HG03521 (cell line): ENCODE measurements at regions not wholly inside any gene's neighbourhood (a gene's known extent, or its start where the extent isn't known, plus 50 kb on each side); places are given as distances from the start of the nearest gene placed in this dataset.

ENCODE experiments used
- ATAC-seq: cut with Tn5 transposase; IDR thresholded peaks from one replicate; pipeline ENCODE4 v1.9.1; 2021; ENCODE audit warnings: mild to moderate bottlenecking, moderate library complexity; ENCODE audit not compliant: unreplicated experiment

- no peak for ATAC-seq
Observed at GRCh38 chr2:147560810-147561535, 283.9 kb upstream of the ACVR2A start.

GRCh38 chr2:147559070-147559725 is 285.6 kb upstream of the ACVR2A start:
- no peak for ATAC-seq

GRCh38 chr2:147558620-147559019 is 286.2 kb upstream of the ACVR2A start:
- ATAC-seq: no peak

- ATAC-seq: no peak
Observed at GRCh38 chr2:147554521-147555107, 290.2 kb upstream of the ACVR2A start.

GRCh38 chr2:147553775-147554271 is 291.0 kb upstream of the ACVR2A start:
- ATAC-seq: no peak

- no peak for ATAC-seq
Observed at GRCh38 chr2:147550995-147551731, 293.7 kb upstream of the ACVR2A start.

GRCh38 chr2:147549054-147549453 is 295.8 kb upstream of the ACVR2A start:
- no peak for ATAC-seq

- ATAC-seq: no peak
Observed at GRCh38 chr2:147548451-147548850, 296.4 kb upstream of the ACVR2A start.

GRCh38 chr2:147547440-147547839 is 297.4 kb upstream of the ACVR2A start:
- no peak for ATAC-seq

- no peak for ATAC-seq
Observed at GRCh38 chr2:147546109-147546508, 298.7 kb upstream of the ACVR2A start.

- ATAC-seq: no peak
Observed at GRCh38 chr2:147543056-147543455, 301.8 kb upstream of the ACVR2A start.

- no peak for ATAC-seq
Observed at GRCh38 chr2:147542351-147542750, 302.5 kb upstream of the ACVR2A start.

GRCh38 chr2:147541314-147541713 is 303.5 kb upstream of the ACVR2A start:
- no peak for ATAC-seq

- no peak for ATAC-seq
Observed at GRCh38 chr2:147538821-147539220, 306.0 kb upstream of the ACVR2A start.

- ATAC-seq: no peak
Observed at GRCh38 chr2:147538088-147538487, 306.7 kb upstream of the ACVR2A start.

GRCh38 chr2:147531269-147531668 is 313.6 kb upstream of the ACVR2A start:
- no peak for ATAC-seq

- ATAC-seq: no peak
Observed at GRCh38 chr2:147530033-147530432, 314.8 kb upstream of the ACVR2A start.

GRCh38 chr2:147525819-147526489 is 318.9 kb upstream of the ACVR2A start:
- ATAC-seq: no peak

GRCh38 chr2:147524912-147525311 is 319.9 kb upstream of the ACVR2A start:
- ATAC-seq: no peak

GRCh38 chr2:147523415-147523814 is 321.4 kb upstream of the ACVR2A start:
- no peak for ATAC-seq

- ATAC-seq: no peak
Observed at GRCh38 chr2:147521936-147522335, 322.9 kb upstream of the ACVR2A start.
